22Rv1 (cell line): ENCODE measurements at regions not wholly inside any gene's neighbourhood (a gene's known extent, or its start where the extent isn't known, plus 50 kb on each side); places are given as distances from the start of the nearest gene placed in this dataset.

Experiments
- H3K27ac ChIP-seq: fragments of 450-650 bp; 2 replicates; pipeline ENCODE4 v1.5.1; 2017
- CTCF ChIP-seq: fragments of 450-650 bp; IDR thresholded peaks from 2 replicates; pipeline ENCODE4 v1.5.1; 2017; ENCODE audit warnings: mild to moderate bottlenecking
- ZFX ChIP-seq: fragments of 450-650 bp; IDR thresholded peaks from 2 replicates; pipeline ENCODE4 v1.6.1; 2017; ENCODE audit warnings: antibody characterized with exemption, borderline replicate concordance

GRCh38 chr6:169869301-169869700 is 117.9 kb downstream of the ERMARD start:
- TF ChIP-seq CTCF (no peak), ZFX (no peak)
- no peak overlapping the region for H3K27ac ChIP-seq

- no peak for TF ChIP-seq ZFX
- TF ChIP-seq CTCF = no peak
- H3K27ac ChIP-seq = no peak overlapping the region
Observed at GRCh38 chr6:169868458-169868857, 117.0 kb downstream of the ERMARD start.

- H3K27ac ChIP-seq = no peak overlapping the region
- no peak for TF ChIP-seq ZFX
- no peak for TF ChIP-seq CTCF
Observed at GRCh38 chr6:169867751-169868191, 116.3 kb downstream of the ERMARD start.

- H3K27ac ChIP-seq = no peak overlapping the region
- TF ChIP-seq ZFX (no peak), CTCF (no peak)
Observed at GRCh38 chr6:169866668-169867521, 115.5 kb downstream of the ERMARD start.

- no peak for TF ChIP-seq CTCF
- no peak for TF ChIP-seq ZFX
- H3K27ac ChIP-seq = no peak overlapping the region
Observed at GRCh38 chr6:169866140-169866534, 114.7 kb downstream of the ERMARD start.

GRCh38 chr6:169865346-169866139 is 114.1 kb downstream of the ERMARD start:
- no peak overlapping the region for H3K27ac ChIP-seq
- TF ChIP-seq ZFX = no peak
- TF ChIP-seq CTCF = no peak
